Skin epidermis (tissue), 12 donors: ENCODE measurements at regions not wholly inside any gene's neighbourhood (a gene's known extent, or its start where the extent isn't known, plus 50 kb on each side); places are given as distances from the start of the nearest gene placed in this dataset.
"Not testable (repeated sequence)": the region's sequence is repeated elsewhere in the genome, so short reads cannot be mapped to it uniquely, and the experiment has no call there.

Experiments
- H3K27ac ChIP-seq, 21 experiments: fragments of 200-600 bp; sonication (generic) in 11 of 21; one replicate each; pipeline ENCODE4 v1.5.0; 2020; ENCODE audit warnings: mild to moderate bottlenecking in 3 of 21, inconsistent platforms in 2 of 21, moderate library complexity in 2 of 21
- H3K4me3 ChIP-seq, 7 experiments: fragments of 200-600 bp; sonication (generic) in 2 of 7; one replicate each; pipeline ENCODE4 v1.5.0; 2020; ENCODE audit warnings: inconsistent platforms in 2 of 7, mild to moderate bottlenecking in 2 of 7, moderate library complexity in 1 of 7

GRCh38 chr10:53453196-53453595 is 680.6 kb upstream of the MBL2 start:
- H3K4me3 ChIP-seq: no peak overlapping the region
- H3K27ac ChIP-seq: no peak overlapping the region

- Histone ChIP-seq H3K4me3 (no peak overlapping the region), H3K27ac (no peak overlapping the region)
These were observed 675.0 kb upstream of the MBL2 start for GRCh38 chr10:53447576-53447975.

- H3K4me3 ChIP-seq: no peak overlapping the region
- H3K27ac ChIP-seq: no peak overlapping the region
These were observed 669.3 kb upstream of the MBL2 start for GRCh38 chr10:53441843-53442242.

GRCh38 chr10:53440601-53441000 is 668.0 kb upstream of the MBL2 start:
- Histone ChIP-seq H3K4me3 (no peak overlapping the region), H3K27ac (no peak overlapping the region)

- H3K4me3 ChIP-seq, H3K27ac ChIP-seq: not testable (repeated sequence)
These were observed 666.5 kb upstream of the MBL2 start for GRCh38 chr10:53439075-53439474.

GRCh38 chr10:53434413-53434812 is 661.8 kb upstream of the MBL2 start:
- no peak overlapping the region for H3K27ac ChIP-seq
- H3K4me3 ChIP-seq: no peak overlapping the region

GRCh38 chr10:53432035-53432434 is 659.5 kb upstream of the MBL2 start:
- no peak overlapping the region for H3K27ac ChIP-seq
- H3K4me3 ChIP-seq: no peak overlapping the region

- no peak overlapping the region for H3K27ac ChIP-seq
- no peak overlapping the region for H3K4me3 ChIP-seq
These were observed 658.4 kb upstream of the MBL2 start for GRCh38 chr10:53430974-53431373.

GRCh38 chr10:53430127-53430891 is 657.7 kb upstream of the MBL2 start:
- Histone ChIP-seq H3K27ac (no peak overlapping the region), H3K4me3 (no peak overlapping the region)

GRCh38 chr10:53422223-53422888 is 649.8 kb upstream of the MBL2 start:
- Histone ChIP-seq H3K27ac (no peak overlapping the region), H3K4me3 (no peak overlapping the region)

- no peak overlapping the region for H3K4me3 ChIP-seq
- no peak overlapping the region for H3K27ac ChIP-seq
These were observed 640.1 kb upstream of the MBL2 start for GRCh38 chr10:53412651-53413050.

GRCh38 chr10:53406532-53406931 is 633.9 kb upstream of the MBL2 start:
- H3K27ac ChIP-seq: no peak overlapping the region
- no peak overlapping the region for H3K4me3 ChIP-seq

GRCh38 chr10:53403688-53404087 is 631.1 kb upstream of the MBL2 start:
- no peak overlapping the region for H3K27ac ChIP-seq
- H3K4me3 ChIP-seq: no peak overlapping the region

- no peak overlapping the region for H3K27ac ChIP-seq
These were observed 630.0 kb upstream of the MBL2 start for GRCh38 chr10:53402594-53402993.

GRCh38 chr10:53401536-53401935 is 629.0 kb upstream of the MBL2 start:
- H3K27ac ChIP-seq: no peak overlapping the region
- no peak overlapping the region for H3K4me3 ChIP-seq

More at GRCh38 chr10:53402594-53402993, 630.0 kb upstream of the MBL2 start:
- H3K4me3 ChIP-seq: no peak overlapping the region

GRCh38 chr10:53396876-53397275 is 624.3 kb upstream of the MBL2 start:
- H3K27ac ChIP-seq: no peak overlapping the region
- H3K4me3 ChIP-seq: no peak overlapping the region

- H3K4me3 ChIP-seq: no peak overlapping the region
- no peak overlapping the region for H3K27ac ChIP-seq
These were observed 622.9 kb upstream of the MBL2 start for GRCh38 chr10:53395449-53395848.

- Histone ChIP-seq H3K27ac (no peak overlapping the region), H3K4me3 (no peak overlapping the region)
These were observed 615.0 kb upstream of the MBL2 start for GRCh38 chr10:53387562-53387961.

GRCh38 chr10:53382543-53382942 is 610.0 kb upstream of the MBL2 start:
- no peak overlapping the region for H3K4me3 ChIP-seq
- H3K27ac ChIP-seq: no peak overlapping the region

GRCh38 chr10:53379956-53380355 is 607.4 kb upstream of the MBL2 start:
- no peak overlapping the region for H3K27ac ChIP-seq

GRCh38 chr10:53370347-53370746 is 597.8 kb upstream of the MBL2 start:
- H3K4me3 ChIP-seq: no peak overlapping the region
- H3K27ac ChIP-seq: no peak overlapping the region

More at GRCh38 chr10:53379956-53380355, 607.4 kb upstream of the MBL2 start:
- no peak overlapping the region for H3K4me3 ChIP-seq
